ENCODE measurements at regions not wholly inside any gene's neighbourhood (a gene's known extent, or its start where the extent isn't known, plus 50 kb on each side); places are given as distances from the start of the nearest gene placed in this dataset.

GRCh38 chr12:48409938-48410337 is 59.2 kb upstream of the ZNF641 start:
- DNase-seq (ENCODE audit: extremely low read depth in 1 of 2, low read depth in 1 of 2), result peak in 1 of 2 donors; percentile 9

- DNase-seq (ENCODE audit: extremely low read depth in 1 of 2, low read depth in 1 of 2), result no peak
Observed at GRCh38 chr12:48413388-48413787, 59.0 kb upstream of the ANP32D start.

GRCh38 chr12:48414021-48414420 is 58.3 kb upstream of the ANP32D start:
- DNase-seq (ENCODE audit: extremely low read depth in 1 of 2, low read depth in 1 of 2), result no peak

GRCh38 chr12:48419116-48419935 is 53.0 kb upstream of the ANP32D start:
- DNase-seq (ENCODE audit: extremely low read depth in 1 of 2, low read depth in 1 of 2), result no peak

GRCh38 chr12:48420039-48420775 is 52.2 kb upstream of the ANP32D start:
- DNase-seq (ENCODE audit: extremely low read depth in 1 of 2, low read depth in 1 of 2), result no peak

GRCh38 chr12:48422060-48422459 is 50.3 kb upstream of the ANP32D start:
- DNase-seq (ENCODE audit: extremely low read depth in 1 of 2, low read depth in 1 of 2), result no peak

Measured in stimulated activated CD8-positive, alpha-beta memory T cell treated with anti-CD3 and anti-CD28 coated beads, Interleukin-7, amount 100 ng/mL, for 48 hours (primary cell).